C4-2B (cell line): ENCODE measurements at regions not wholly inside any gene's neighbourhood (a gene's known extent, or its start where the extent isn't known, plus 50 kb on each side); places are given as distances from the start of the nearest gene placed in this dataset.

Experiments
- ZFX ChIP-seq: fragments of 450-650 bp; IDR thresholded peaks from 2 replicates; pipeline ENCODE4 v1.6.1; 2017
- TF ChIP-seq, protein P1 (sequence below): fragments of 450-650 bp; conservative IDR thresholded peaks from 2 replicates; pipeline ENCODE4 v1.5.1; 2017; ENCODE audit warnings: mild to moderate bottlenecking

- TF ChIP-seq, protein P1, sequence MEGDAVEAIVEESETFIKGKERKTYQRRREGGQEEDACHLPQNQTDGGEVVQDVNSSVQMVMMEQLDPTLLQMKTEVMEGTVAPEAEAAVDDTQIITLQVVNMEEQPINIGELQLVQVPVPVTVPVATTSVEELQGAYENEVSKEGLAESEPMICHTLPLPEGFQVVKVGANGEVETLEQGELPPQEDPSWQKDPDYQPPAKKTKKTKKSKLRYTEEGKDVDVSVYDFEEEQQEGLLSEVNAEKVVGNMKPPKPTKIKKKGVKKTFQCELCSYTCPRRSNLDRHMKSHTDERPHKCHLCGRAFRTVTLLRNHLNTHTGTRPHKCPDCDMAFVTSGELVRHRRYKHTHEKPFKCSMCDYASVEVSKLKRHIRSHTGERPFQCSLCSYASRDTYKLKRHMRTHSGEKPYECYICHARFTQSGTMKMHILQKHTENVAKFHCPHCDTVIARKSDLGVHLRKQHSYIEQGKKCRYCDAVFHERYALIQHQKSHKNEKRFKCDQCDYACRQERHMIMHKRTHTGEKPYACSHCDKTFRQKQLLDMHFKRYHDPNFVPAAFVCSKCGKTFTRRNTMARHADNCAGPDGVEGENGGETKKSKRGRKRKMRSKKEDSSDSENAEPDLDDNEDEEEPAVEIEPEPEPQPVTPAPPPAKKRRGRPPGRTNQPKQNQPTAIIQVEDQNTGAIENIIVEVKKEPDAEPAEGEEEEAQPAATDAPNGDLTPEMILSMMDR: no peak
- no peak for TF ChIP-seq ZFX
Observed at GRCh38 chrX:75609406-75609805, 86.6 kb upstream of the ZDHHC15 start.
